ENCODE measurements at regions not wholly inside any gene's neighbourhood (a gene's known extent, or its start where the extent isn't known, plus 50 kb on each side); places are given as distances from the start of the nearest gene placed in this dataset.

- H3K9me3 ChIP-seq (ENCODE audit: control insufficient read depth in 4 of 4, low read length in 3 of 4): no peaks in the 10 kb centered on the region
- no peak overlapping the region for H3K27ac ChIP-seq (ENCODE audit: low read depth in 1 of 2, low read length in 2 of 2)
- H3K9ac ChIP-seq (ENCODE audit: low read depth in 1 of 2, low read length in 2 of 2): no peak overlapping the region
- TF ChIP-seq FOXA1 (IDR thresholded peaks at IDR 0.05) (no peak), NR2F2 (IDR thresholded peaks at IDR 0.05) (no peak)
- TF ChIP-seq, protein P1, sequence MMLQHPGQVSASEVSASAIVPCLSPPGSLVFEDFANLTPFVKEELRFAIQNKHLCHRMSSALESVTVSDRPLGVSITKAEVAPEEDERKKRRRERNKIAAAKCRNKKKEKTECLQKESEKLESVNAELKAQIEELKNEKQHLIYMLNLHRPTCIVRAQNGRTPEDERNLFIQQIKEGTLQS (IDR thresholded peaks at IDR 0.05): no peak
- peaks cover 0 to 3% (median 0%) of the 10 kb centered on the region in 4 donors for H3K27me3 ChIP-seq (ENCODE audit: control insufficient read depth in 4 of 4, insufficient read depth in 4 of 4, low read length in 3 of 4)
- no peak overlapping the region for H3K4me3 ChIP-seq (ENCODE audit: low read depth in 1 of 3, low read length in 3 of 3)
- no peaks in the 10 kb centered on the region for H3K36me3 ChIP-seq (ENCODE audit: control insufficient read depth in 4 of 4, insufficient read depth in 3 of 4, low read depth in 1 of 4, low read length in 3 of 4)
- WGBS: 92% methylated on average over 1 of the region's 1 CpG
- H3K4me1 ChIP-seq (ENCODE audit: control insufficient read depth in 4 of 4, insufficient read depth in 4 of 4, low read length in 3 of 4): no peaks in the 10 kb centered on the region
- DNase-seq (ENCODE audit: low spot score): no peak
These were observed 75.1 kb upstream of the PTPRK start for GRCh38 chr6:128595544-128595943.

DNA sequence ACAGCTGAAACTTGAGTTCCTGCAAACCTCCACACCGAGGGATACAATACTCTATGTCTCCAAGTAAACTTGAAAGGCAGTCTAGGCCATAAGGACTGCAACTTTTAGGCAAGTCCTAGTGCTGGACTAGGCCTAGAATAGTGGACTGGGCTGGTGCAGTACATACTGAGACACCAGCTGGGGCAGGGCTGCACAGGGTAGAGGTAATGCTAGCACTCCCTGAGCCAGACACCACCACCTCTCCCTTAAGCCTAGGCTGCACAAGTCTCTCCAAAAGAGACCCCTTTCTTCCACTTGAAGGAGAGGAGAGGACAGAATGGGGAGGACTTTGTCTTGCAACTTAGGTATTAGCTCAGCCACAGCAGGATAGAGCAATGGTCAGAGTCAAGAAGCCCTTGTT lies 65.7 kb upstream of the PTPRK start:
- Histone ChIP-seq H3K27me3 (ENCODE audit: control insufficient read depth in 4 of 4, insufficient read depth in 4 of 4, low read length in 3 of 4) (no peaks in the 10 kb centered on the region), H3K4me3 (ENCODE audit: low read depth in 1 of 3, low read length in 3 of 3) (no peak overlapping the region), H3K36me3 (ENCODE audit: control insufficient read depth in 4 of 4, insufficient read depth in 3 of 4, low read depth in 1 of 4, low read length in 3 of 4) (no peaks in the 10 kb centered on the region), H3K9ac (ENCODE audit: low read depth in 1 of 2, low read length in 2 of 2) (no peak overlapping the region), H3K27ac (ENCODE audit: low read depth in 1 of 2, low read length in 2 of 2) (no peak overlapping the region), H3K4me1 (ENCODE audit: control insufficient read depth in 4 of 4, insufficient read depth in 4 of 4, low read length in 3 of 4) (peaks cover 0 to 1% (median 0%) of the 10 kb centered on the region in 4 donors), H3K9me3 (ENCODE audit: control insufficient read depth in 4 of 4, low read length in 3 of 4) (no peaks in the 10 kb centered on the region)
- WGBS: 84% methylated on average over 1 of the region's 1 CpG
- DNase-seq (ENCODE audit: low spot score): no peak
- TF ChIP-seq CTCF (IDR thresholded peaks at IDR 0.05; ENCODE audit: low read depth, low read length, missing input control) (no peak), GABPA (IDR thresholded peaks at IDR 0.05 in 1 of 2, conservative IDR thresholded peaks at IDR 0.05 in 1 of 2) (no peak), HNF4A (conservative IDR thresholded peaks at IDR 0.05) (no peak), EGR1 (IDR thresholded peaks at IDR 0.05; ENCODE audit: low read depth in 2 of 2) (no peak), NR2F2 (IDR thresholded peaks at IDR 0.05) (no peak), FOXA2 (IDR thresholded peaks at IDR 0.05) (no peak), RAD21 (IDR thresholded peaks at IDR 0.05) (no peak), JUND (IDR thresholded peaks at IDR 0.05) (no peak), RXRA (IDR thresholded peaks at IDR 0.05) (no peak), FOXA1 (IDR thresholded peaks at IDR 0.05) (no peak), SP1 (IDR thresholded peaks at IDR 0.05) (no peak), HNF4G (IDR thresholded peaks at IDR 0.05) (no peak)
- TF ChIP-seq, protein P2, sequence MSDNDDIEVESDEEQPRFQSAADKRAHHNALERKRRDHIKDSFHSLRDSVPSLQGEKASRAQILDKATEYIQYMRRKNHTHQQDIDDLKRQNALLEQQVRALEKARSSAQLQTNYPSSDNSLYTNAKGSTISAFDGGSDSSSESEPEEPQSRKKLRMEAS (IDR thresholded peaks at IDR 0.05): no peak
- TF ChIP-seq, protein P3, sequence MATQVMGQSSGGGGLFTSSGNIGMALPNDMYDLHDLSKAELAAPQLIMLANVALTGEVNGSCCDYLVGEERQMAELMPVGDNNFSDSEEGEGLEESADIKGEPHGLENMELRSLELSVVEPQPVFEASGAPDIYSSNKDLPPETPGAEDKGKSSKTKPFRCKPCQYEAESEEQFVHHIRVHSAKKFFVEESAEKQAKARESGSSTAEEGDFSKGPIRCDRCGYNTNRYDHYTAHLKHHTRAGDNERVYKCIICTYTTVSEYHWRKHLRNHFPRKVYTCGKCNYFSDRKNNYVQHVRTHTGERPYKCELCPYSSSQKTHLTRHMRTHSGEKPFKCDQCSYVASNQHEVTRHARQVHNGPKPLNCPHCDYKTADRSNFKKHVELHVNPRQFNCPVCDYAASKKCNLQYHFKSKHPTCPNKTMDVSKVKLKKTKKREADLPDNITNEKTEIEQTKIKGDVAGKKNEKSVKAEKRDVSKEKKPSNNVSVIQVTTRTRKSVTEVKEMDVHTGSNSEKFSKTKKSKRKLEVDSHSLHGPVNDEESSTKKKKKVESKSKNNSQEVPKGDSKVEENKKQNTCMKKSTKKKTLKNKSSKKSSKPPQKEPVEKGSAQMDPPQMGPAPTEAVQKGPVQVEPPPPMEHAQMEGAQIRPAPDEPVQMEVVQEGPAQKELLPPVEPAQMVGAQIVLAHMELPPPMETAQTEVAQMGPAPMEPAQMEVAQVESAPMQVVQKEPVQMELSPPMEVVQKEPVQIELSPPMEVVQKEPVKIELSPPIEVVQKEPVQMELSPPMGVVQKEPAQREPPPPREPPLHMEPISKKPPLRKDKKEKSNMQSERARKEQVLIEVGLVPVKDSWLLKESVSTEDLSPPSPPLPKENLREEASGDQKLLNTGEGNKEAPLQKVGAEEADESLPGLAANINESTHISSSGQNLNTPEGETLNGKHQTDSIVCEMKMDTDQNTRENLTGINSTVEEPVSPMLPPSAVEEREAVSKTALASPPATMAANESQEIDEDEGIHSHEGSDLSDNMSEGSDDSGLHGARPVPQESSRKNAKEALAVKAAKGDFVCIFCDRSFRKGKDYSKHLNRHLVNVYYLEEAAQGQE (IDR thresholded peaks at IDR 0.05): no peak

Measured in liver (tissue), 8 donors.